ENCODE measurements at regions not wholly inside any gene's neighbourhood (a gene's known extent, or its start where the extent isn't known, plus 50 kb on each side); places are given as distances from the start of the nearest gene placed in this dataset.
A peak's percentile ranks its signal among the peaks of the same experiment; 100 is the strongest.

GRCh38 chr6:44052419-44053023, 74.7 kb downstream of the MRPL14 start:
- intact Hi-C loops (cut with DNase I; ENCODE audit: low total_unique reads): loop anchor here (5.0 kb wide), 1 partner anchor 45 kb away; no protein-coding TSS in a partner anchor
- TF ChIP-seq POLR2A (IDR thresholded peaks at IDR 0.05) (peak; percentile 18), CTCF (IDR thresholded peaks at IDR 0.05 in 4 of 5, conservative IDR thresholded peaks at IDR 0.05 in 1 of 5) (peak in 2 of 5 experiments; percentile 12 to 22)
- H3K36me3 ChIP-seq: no peaks in the 10 kb centered on the region
- no peak overlapping the region for H3K4me3 ChIP-seq
- ATAC-seq: peak; percentile 87 to 90
- no peaks in the 10 kb centered on the region for H3K9me3 ChIP-seq
- in situ Hi-C loops (cut with MboI; ENCODE audit: low sequenced_read_pairs in 4 of 4): no loop called here
- peak overlapping the region; percentile 77 to 88 (median 84) for H3K27ac ChIP-seq
- H3K4me1 ChIP-seq: peaks cover 8 to 28% of the 10 kb centered on the region in 2 donors
- no peaks in the 10 kb centered on the region for H3K27me3 ChIP-seq
- peak; percentile 73 to 86 for DNase-seq

GRCh38 chr6:44051515-44051914, 75.7 kb downstream of the MRPL14 start:
- H3K4me3 ChIP-seq: no peak overlapping the region
- no peaks in the 10 kb centered on the region for H3K36me3 ChIP-seq
- in situ Hi-C loops (cut with MboI; ENCODE audit: low sequenced_read_pairs in 4 of 4): no loop called here
- H3K9me3 ChIP-seq: no peaks in the 10 kb centered on the region
- ATAC-seq: no peak
- intact Hi-C loops (cut with DNase I; ENCODE audit: low total_unique reads): loop anchor here (5.0 kb wide), 1 partner anchor 44 kb away; no protein-coding TSS in a partner anchor
- H3K27me3 ChIP-seq: no peaks in the 10 kb centered on the region
- DNase-seq: no peak
- H3K27ac ChIP-seq: peak overlapping the region; percentile 77 to 88 (median 84)
- TF ChIP-seq CTCF (IDR thresholded peaks at IDR 0.05 in 4 of 5, conservative IDR thresholded peaks at IDR 0.05 in 1 of 5) (no peak), POLR2A (IDR thresholded peaks at IDR 0.05) (no peak)
- H3K4me1 ChIP-seq: peaks cover 8 to 27% of the 10 kb centered on the region in 2 donors

GRCh38 chr6:44050872-44051505, 76.3 kb downstream of the MRPL14 start:
- ATAC-seq: no peak
- TF ChIP-seq CTCF (IDR thresholded peaks at IDR 0.05 in 4 of 5, conservative IDR thresholded peaks at IDR 0.05 in 1 of 5) (no peak), POLR2A (IDR thresholded peaks at IDR 0.05) (no peak)
- Histone ChIP-seq H3K27me3 (no peaks in the 10 kb centered on the region), H3K27ac (peak overlapping the region; percentile 77 to 88 (median 84)), H3K9me3 (no peaks in the 10 kb centered on the region), H3K4me3 (no peak overlapping the region), H3K4me1 (peaks cover 8 to 27% of the 10 kb centered on the region in 2 donors), H3K36me3 (no peaks in the 10 kb centered on the region)
- DNase-seq: no peak
- intact Hi-C loops (cut with DNase I; ENCODE audit: low total_unique reads) (loop anchor here (5.0 kb wide), 1 partner anchor 44 kb away; no protein-coding TSS in a partner anchor), in situ Hi-C loops (cut with MboI; ENCODE audit: low sequenced_read_pairs in 4 of 4) (no loop called here)

- in situ Hi-C loops (cut with MboI; ENCODE audit: low sequenced_read_pairs in 4 of 4): no loop called here
- H3K4me3 ChIP-seq: no peak overlapping the region
Observed at GRCh38 chr6:44049989-44050871, 77.0 kb downstream of the MRPL14 start.

More at GRCh38 chr6:44049989-44050871, 77.0 kb downstream of the MRPL14 start:
- H3K27me3 ChIP-seq: no peaks in the 10 kb centered on the region
- H3K9me3 ChIP-seq: no peaks in the 10 kb centered on the region
- H3K27ac ChIP-seq: peak overlapping the region; percentile 77 to 88 (median 84)
- H3K36me3 ChIP-seq: no peaks in the 10 kb centered on the region
- TF ChIP-seq CTCF (IDR thresholded peaks at IDR 0.05 in 4 of 5, conservative IDR thresholded peaks at IDR 0.05 in 1 of 5) (no peak), POLR2A (IDR thresholded peaks at IDR 0.05) (no peak)
- no peak for ATAC-seq
- no peak for DNase-seq
- intact Hi-C loops (cut with DNase I; ENCODE audit: low total_unique reads): loop anchor here (5.0 to 10.0 kb wide), 2 partner anchors 43 to 195 kb away; no protein-coding TSS in a partner anchor
- peaks cover 13 to 32% of the 10 kb centered on the region in 2 donors for H3K4me1 ChIP-seq
